Neural progenitor cell (in vitro differentiated cells): ENCODE measurements at regions not wholly inside any gene's neighbourhood (a gene's known extent, or its start where the extent isn't known, plus 50 kb on each side); places are given as distances from the start of the nearest gene placed in this dataset.

Experiments used
- CTCF ChIP-seq: fragments of 200-600 bp; sonication (generic); IDR thresholded peaks from 2 replicates; pipeline ENCODE4 v1.5.1; 2017; ENCODE audit warnings: antibody characterized with exemption, mild to moderate bottlenecking
- EZH2 ChIP-seq: fragments of 200-600 bp; sonication (generic); IDR thresholded peaks from 2 replicates; pipeline ENCODE4 v1.6.1; 2017; ENCODE audit warnings: antibody characterized with exemption, mild to moderate bottlenecking, moderate library complexity
- EZH2phosphoT487 ChIP-seq: fragments of 200-600 bp; sonication (generic); IDR thresholded peaks from 2 replicates; pipeline ENCODE4 v1.6.1; 2017; ENCODE audit warnings: antibody characterized with exemption

- TF ChIP-seq CTCF (no peak), EZH2phosphoT487 (no peak), EZH2 (no peak)
Measured at GRCh38 chr7:398888-399287, 108.9 kb downstream of the FOXL3 start.
